Common myeloid progenitor, CD34-positive (primary cell): ENCODE measurements at regions not wholly inside any gene's neighbourhood (a gene's known extent, or its start where the extent isn't known, plus 50 kb on each side); places are given as distances from the start of the nearest gene placed in this dataset.

Experiments used
- CTCF ChIA-PET: fragments of 350-600 bp; sonication (Branson Sonifier 250); formaldehyde crosslinking; loops from one replicate; lab custom pipeline; 2021; ENCODE audit warnings: antibody characterized with exemption; lab: Charles Lee
- POLR2A ChIA-PET: fragments of 350-600 bp; sonication (Branson Sonifier 250); formaldehyde crosslinking; loops from one replicate; lab custom pipeline; 2021; ENCODE audit warnings: antibody characterized with exemption; lab: Charles Lee
- DNase-seq, 3 donors: peaks; one replicate each; pipeline versions ENCODE4 v3.0.0 to v3.0.0-alpha.2; 2013
- H3K27ac ChIP-seq, 2 experiments: 1 replicate in 1 of 2; 2 replicates in 1 of 2; pipeline ENCODE4 v1.7.0; 2013; ENCODE audit warnings: inconsistent platforms in 2 of 2, low read length in 2 of 2, mild to moderate bottlenecking in 2 of 2, low read depth in 1 of 2, moderate library complexity in 1 of 2; ENCODE audit not compliant: severe bottlenecking in 2 of 2, insufficient read depth in 1 of 2, poor library complexity in 1 of 2
- H3K27me3 ChIP-seq, 5 experiments: replicated peaks in 2 of 5; 1 replicate in 3 of 5; 2 replicates in 2 of 5; pipeline versions ENCODE4 v1.6.1 to v1.7.0; 2013; ENCODE audit warnings: low read length in 4 of 5, mild to moderate bottlenecking in 2 of 5, moderate library complexity in 2 of 5, inconsistent platforms in 1 of 5; ENCODE audit not compliant: insufficient read depth in 5 of 5, control insufficient read depth in 4 of 5
- H3K36me3 ChIP-seq, 4 experiments: 1 replicate in 2 of 4; 2 replicates in 2 of 4; pipeline versions ENCODE4 v1.6.1 to v1.7.0; 2013; ENCODE audit warnings: low read length in 3 of 4, control low read depth in 1 of 4, mild to moderate bottlenecking in 1 of 4; ENCODE audit not compliant: control insufficient read depth in 4 of 4, insufficient read depth in 4 of 4
- H3K4me1 ChIP-seq, 4 experiments: 1 replicate in 3 of 4; 2 replicates in 1 of 4; pipeline versions ENCODE4 v1.6.1 to v1.7.1; 2013; ENCODE audit warnings: low read length in 3 of 4, mild to moderate bottlenecking in 3 of 4, control low read depth in 1 of 4, inconsistent platforms in 1 of 4, moderate library complexity in 1 of 4; ENCODE audit not compliant: control insufficient read depth in 4 of 4, insufficient read depth in 4 of 4; ENCODE audit errors: control extremely low read depth in 1 of 4
- H3K4me3 ChIP-seq, 7 experiments: 1 replicate in 4 of 7; 2 replicates in 3 of 7; pipeline versions ENCODE4 v1.5.1 to v1.7.0; 2013; ENCODE audit warnings: mild to moderate bottlenecking in 7 of 7, low read length in 6 of 7, moderate library complexity in 6 of 7, inconsistent platforms in 2 of 7, low read depth in 2 of 7, control low read depth in 1 of 7; ENCODE audit not compliant: insufficient read depth in 4 of 7, control insufficient read depth in 1 of 7; ENCODE audit errors: extremely low read depth in 1 of 7
- H3K9me3 ChIP-seq, 5 experiments: 1 replicate in 4 of 5; 2 replicates in 1 of 5; pipeline versions ENCODE4 v1.6.1 to v1.7.1; 2013; ENCODE audit warnings: low read length in 4 of 5, mild to moderate bottlenecking in 2 of 5, inconsistent platforms in 1 of 5, low read depth in 1 of 5, moderate library complexity in 1 of 5; ENCODE audit not compliant: control insufficient read depth in 4 of 5, insufficient read depth in 2 of 5; ENCODE audit errors: control extremely low read depth in 1 of 5
- WGBS: methylation state at CpG from one replicate; pipeline ENCODE4 v1.1.5; 2013; ENCODE audit not compliant: insufficient coverage; 5-methylcytosine and 5-hydroxymethylcytosine counted together

- no peak for DNase-seq
- H3K36me3 ChIP-seq, result no peaks in the 10 kb centered on the region
- POLR2A ChIA-PET, result no interaction called here
These were observed 198.8 kb downstream of the DAD1 start for GRCh38 chr14:22390195-22390594.

GRCh38 chr14:22388669-22389595, 200.1 kb downstream of the DAD1 start:
- Histone ChIP-seq H3K27ac (no peak overlapping the region), H3K36me3 (no peaks in the 10 kb centered on the region), H3K4me3 (no peak overlapping the region), H3K27me3 (peaks cover 0 to 2% (median 0%) of the 10 kb centered on the region in 5 experiments), H3K9me3 (no peaks in the 10 kb centered on the region), H3K4me1 (peaks cover 0 to 4% (median under 1%) of the 10 kb centered on the region in 4 experiments)
- 96% methylated on average over 5 of the region's 8 CpGs for WGBS
- CTCF ChIA-PET, result interaction anchor here (0.8 to 11.2 kb wide), 33 partner anchors 8 to 465 kb away, joined by 3 to 366 read pairs (median 4); no protein-coding TSS in a partner anchor
- POLR2A ChIA-PET, result no interaction called here
- DNase-seq, result no peak

More at GRCh38 chr14:22390195-22390594, 198.8 kb downstream of the DAD1 start:
- Histone ChIP-seq H3K9me3 (no peaks in the 10 kb centered on the region), H3K4me1 (peaks cover 0 to 4% (median under 1%) of the 10 kb centered on the region in 4 experiments), H3K27me3 (peaks cover 0 to 2% (median 0%) of the 10 kb centered on the region in 5 experiments), H3K4me3 (no peak overlapping the region), H3K27ac (no peak overlapping the region)
- CTCF ChIA-PET, result interaction anchor here (0.9 to 11.2 kb wide), 33 partner anchors 9 to 593 kb away, joined by 3 to 366 read pairs (median 6); partner anchors contain the start of gene AJUBA
- WGBS, result 89% methylated on average over 3 of the region's 5 CpGs

- ChIA-PET CTCF (interaction anchor here (0.8 to 11.2 kb wide), 11 partner anchors 26 to 271 kb away, joined by 3 to 366 read pairs (median 4); no protein-coding TSS in a partner anchor), POLR2A (no interaction called here)
- 63% methylated on average over 10 of the region's 11 CpGs for WGBS
- DNase-seq, result no peak
- Histone ChIP-seq H3K4me3 (no peak overlapping the region), H3K27me3 (peaks cover 0 to 2% (median 0%) of the 10 kb centered on the region in 5 experiments), H3K36me3 (no peaks in the 10 kb centered on the region), H3K9me3 (no peaks in the 10 kb centered on the region), H3K4me1 (peaks cover 0 to 4% (median under 1%) of the 10 kb centered on the region in 4 experiments), H3K27ac (no peak overlapping the region)
These were observed 201.2 kb downstream of the DAD1 start for GRCh38 chr14:22387776-22388241.

GRCh38 chr14:22386924-22387775, 201.9 kb downstream of the DAD1 start:
- H3K4me3 ChIP-seq, result no peak overlapping the region
- peak; percentile 82 to 92 (median 86) for DNase-seq
- H3K9me3 ChIP-seq, result no peaks in the 10 kb centered on the region
- WGBS, result 62% methylated on average over 20 of the region's 22 CpGs
- H3K27me3 ChIP-seq, result peaks cover 0 to 2% (median 0%) of the 10 kb centered on the region in 5 experiments
- no peaks in the 10 kb centered on the region for H3K36me3 ChIP-seq
- peaks cover 0 to 2% (median under 1%) of the 10 kb centered on the region in 4 experiments for H3K4me1 ChIP-seq
- ChIA-PET CTCF (interaction anchor here (0.9 to 11.2 kb wide), 7 partner anchors 78 to 266 kb away, joined by 3 to 366 read pairs (median 4); partner anchors contain the start of gene OR6J1), POLR2A (interaction anchor here (1.1 kb wide), 1 partner anchor 414 kb away, joined by 3 read pairs; no protein-coding TSS in a partner anchor)
- H3K27ac ChIP-seq, result no peak overlapping the region

GRCh38 chr14:22384974-22385526, 204.0 kb downstream of the DAD1 start:
- DNase-seq, result no peak
- peaks cover 0 to 10% (median 7%) of the 10 kb centered on the region in 4 experiments for H3K4me1 ChIP-seq
- POLR2A ChIA-PET, result no interaction called here
- CTCF ChIA-PET, result interaction anchor here (0.6 to 7.5 kb wide), 15 partner anchors 13 to 438 kb away, joined by 3 to 57 read pairs (median 4); no protein-coding TSS in a partner anchor
- no peaks in the 10 kb centered on the region for H3K9me3 ChIP-seq
- WGBS, result no CpG with 5 or more reads among the region's 2 CpGs
- no peak overlapping the region for H3K4me3 ChIP-seq
- no peaks in the 10 kb centered on the region for H3K36me3 ChIP-seq
- no peak overlapping the region for H3K27ac ChIP-seq
- peaks cover 0 to under 1% (median 0%) of the 10 kb centered on the region in 5 experiments for H3K27me3 ChIP-seq

- Histone ChIP-seq H3K27ac (no peak overlapping the region), H3K4me1 (peaks cover 0 to 10% (median 7%) of the 10 kb centered on the region in 4 experiments), H3K36me3 (no peaks in the 10 kb centered on the region), H3K9me3 (no peaks in the 10 kb centered on the region), H3K27me3 (no peaks in the 10 kb centered on the region), H3K4me3 (no peak overlapping the region)
- CTCF ChIA-PET, result interaction anchor here (0.8 to 7.5 kb wide), 11 partner anchors 14 to 222 kb away, joined by 3 to 57 read pairs (median 4); no protein-coding TSS in a partner anchor
- 100% methylated on average over 1 of the region's 2 CpGs for WGBS
- DNase-seq, result no peak
- POLR2A ChIA-PET, result no interaction called here
These were observed 204.9 kb downstream of the DAD1 start for GRCh38 chr14:22384167-22384549.
